ENCODE measurements at regions not wholly inside any gene's neighbourhood (a gene's known extent, or its start where the extent isn't known, plus 50 kb on each side); places are given as distances from the start of the nearest gene placed in this dataset.
"Not testable (repeated sequence)": the region's sequence is repeated elsewhere in the genome, so short reads cannot be mapped to it uniquely, and the experiment has no call there.

GRCh38 chr1:200282497-200283122 lies 127.2 kb downstream of the ZNF281 start:
- no peak for DNase-seq (ENCODE audit: low read depth)

GRCh38 chr1:200281201-200281835 lies 128.5 kb downstream of the ZNF281 start:
- no peak for DNase-seq (ENCODE audit: low read depth)

DNA sequence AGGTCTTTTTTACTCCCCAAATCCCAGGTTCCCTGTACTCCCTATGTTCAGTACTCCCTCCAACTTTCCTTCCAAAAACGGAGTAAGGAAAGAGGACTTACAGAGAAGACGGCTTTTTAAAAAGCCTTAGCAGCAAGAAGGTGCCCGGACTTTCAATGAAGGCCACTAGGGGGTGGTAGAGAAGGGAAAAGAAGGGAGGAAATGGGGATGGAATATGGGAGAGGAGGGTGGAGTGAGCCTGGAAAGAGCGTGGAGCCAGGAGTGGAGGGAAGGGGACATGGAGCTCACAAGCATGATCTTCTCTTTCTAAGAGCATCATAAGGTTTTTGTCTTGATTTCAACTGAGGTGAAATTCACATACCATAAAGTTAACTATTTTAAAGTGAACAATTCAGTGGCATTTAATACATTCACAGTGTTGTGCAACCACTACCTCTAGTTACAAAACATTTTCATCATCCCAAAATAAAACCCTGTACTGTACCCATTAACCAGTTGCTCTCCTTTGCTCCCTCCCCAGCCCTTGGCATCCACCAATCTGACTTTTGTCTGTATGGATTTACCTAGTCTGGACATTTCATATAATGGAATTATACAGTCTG lies 129.9 kb downstream of the ZNF281 start:
- peak; percentile 30 for DNase-seq (ENCODE audit: low read depth)

GRCh38 chr1:200275816-200276453 lies 133.9 kb downstream of the ZNF281 start:
- no peak for DNase-seq (ENCODE audit: low read depth)

DNA sequence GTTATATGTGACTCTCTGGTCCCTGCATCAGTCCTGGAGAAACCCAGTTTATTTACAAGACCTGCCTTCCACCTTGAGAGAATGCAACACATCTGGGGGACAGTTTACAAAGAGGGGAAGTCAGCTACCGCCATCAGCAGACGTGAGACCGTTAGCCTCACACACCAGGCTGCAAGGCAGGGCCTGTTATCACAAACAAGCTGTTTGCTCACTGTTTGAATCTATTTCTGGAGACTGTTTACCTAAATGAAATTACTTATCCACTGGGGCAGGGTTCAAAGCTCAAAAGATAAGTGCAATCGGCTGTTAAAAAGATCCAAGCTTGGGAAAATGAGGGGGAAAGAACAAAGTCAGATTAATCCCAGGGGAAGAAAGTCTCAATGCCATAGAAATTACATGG lies 134.4 kb downstream of the ZNF281 start:
- DNase-seq (ENCODE audit: low read depth): no peak

DNA sequence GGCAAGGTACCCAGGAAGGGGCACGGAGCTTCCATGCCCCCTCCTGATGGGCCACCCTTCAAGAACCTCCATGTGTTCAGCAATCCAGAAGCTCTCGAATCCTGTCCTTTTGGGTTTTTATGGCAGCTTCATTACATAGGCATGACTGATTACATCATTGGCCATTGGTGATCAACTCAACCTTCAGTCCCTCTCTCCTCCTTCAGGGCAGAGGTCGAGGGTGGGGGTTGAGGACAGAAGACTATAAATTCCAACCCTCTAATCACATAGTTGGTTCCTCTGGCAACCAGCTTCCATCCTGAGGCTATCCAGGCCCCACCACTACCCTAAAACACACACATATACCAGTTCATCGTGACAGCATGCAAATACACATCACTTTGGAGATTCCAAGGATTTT lies 135.7 kb downstream of the ZNF281 start:
- no peak for DNase-seq (ENCODE audit: low read depth)

- DNase-seq (ENCODE audit: low read depth): no peak
Measured at GRCh38 chr1:200272481-200273068, 137.3 kb downstream of the ZNF281 start.

- no peak for DNase-seq (ENCODE audit: low read depth)
Measured at GRCh38 chr1:200269256-200269655, 140.6 kb downstream of the ZNF281 start.

- no peak for DNase-seq (ENCODE audit: low read depth)
Measured at GRCh38 chr1:200267937-200268336, 141.9 kb downstream of the ZNF281 start.

- no peak for DNase-seq (ENCODE audit: low read depth)
Measured at GRCh38 chr1:200267458-200267857, 142.4 kb downstream of the ZNF281 start.

DNA sequence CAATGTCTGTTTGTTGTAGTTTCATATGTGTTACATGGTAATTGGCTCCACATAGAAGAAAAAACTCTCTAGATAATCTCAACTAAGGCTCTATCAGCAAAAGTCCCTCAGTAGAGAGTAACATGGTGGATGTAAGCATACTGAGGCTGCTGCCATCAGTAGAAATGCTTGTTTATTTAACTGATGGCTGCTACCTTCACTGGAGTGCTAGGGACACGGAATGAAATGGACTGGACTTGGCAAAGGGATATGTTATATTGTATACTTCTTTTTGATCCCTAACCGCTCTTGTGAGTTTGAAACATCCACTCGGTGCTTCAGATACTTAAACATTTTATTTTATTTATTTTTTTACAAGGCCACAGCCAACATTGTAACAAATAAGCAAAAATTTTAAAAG lies 143.0 kb downstream of the ZNF281 start:
- no peak for DNase-seq (ENCODE audit: low read depth)

DNA sequence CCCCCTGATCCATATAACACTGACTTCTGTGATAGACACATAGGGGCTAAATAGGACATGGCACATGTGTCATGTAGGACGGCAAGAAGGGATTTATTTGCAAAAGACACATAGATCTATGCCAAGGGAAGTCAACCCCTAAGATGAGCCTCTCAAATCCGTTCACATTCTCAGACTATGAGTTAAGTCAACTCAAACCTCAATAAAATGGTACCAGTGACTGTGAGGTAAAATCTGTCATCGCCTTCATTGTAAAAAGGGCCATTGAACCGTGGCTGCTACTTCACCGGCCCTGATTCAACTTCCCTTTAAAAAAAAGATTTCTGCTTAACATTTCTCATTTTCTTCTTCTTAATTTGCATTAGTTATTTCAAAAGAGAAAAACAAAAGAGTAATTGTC lies 144.0 kb downstream of the ZNF281 start:
- no peak for DNase-seq (ENCODE audit: low read depth)

DNA sequence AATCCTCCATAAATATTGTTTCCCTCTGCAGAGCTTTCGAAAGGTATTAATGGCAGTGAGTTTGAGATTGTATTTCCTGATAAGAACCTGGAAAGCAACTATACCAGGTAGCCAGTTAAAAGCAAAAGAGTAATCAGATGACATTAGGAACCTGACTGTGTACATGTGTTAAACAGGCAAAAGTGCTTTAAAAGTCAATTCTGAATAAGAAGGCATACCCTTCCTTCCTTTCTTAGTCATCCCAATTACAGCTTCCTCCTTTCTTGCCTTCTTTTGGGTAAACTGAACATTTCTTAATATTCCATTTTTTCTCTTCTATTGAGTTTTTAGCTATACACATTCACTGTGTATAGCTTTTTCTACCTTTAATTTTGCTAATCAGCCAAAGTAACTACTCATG lies 144.7 kb downstream of the ZNF281 start:
- DNase-seq (ENCODE audit: low read depth): no peak

GRCh38 chr1:200263203-200263602 lies 146.6 kb downstream of the ZNF281 start:
- no peak for DNase-seq (ENCODE audit: low read depth)

DNA sequence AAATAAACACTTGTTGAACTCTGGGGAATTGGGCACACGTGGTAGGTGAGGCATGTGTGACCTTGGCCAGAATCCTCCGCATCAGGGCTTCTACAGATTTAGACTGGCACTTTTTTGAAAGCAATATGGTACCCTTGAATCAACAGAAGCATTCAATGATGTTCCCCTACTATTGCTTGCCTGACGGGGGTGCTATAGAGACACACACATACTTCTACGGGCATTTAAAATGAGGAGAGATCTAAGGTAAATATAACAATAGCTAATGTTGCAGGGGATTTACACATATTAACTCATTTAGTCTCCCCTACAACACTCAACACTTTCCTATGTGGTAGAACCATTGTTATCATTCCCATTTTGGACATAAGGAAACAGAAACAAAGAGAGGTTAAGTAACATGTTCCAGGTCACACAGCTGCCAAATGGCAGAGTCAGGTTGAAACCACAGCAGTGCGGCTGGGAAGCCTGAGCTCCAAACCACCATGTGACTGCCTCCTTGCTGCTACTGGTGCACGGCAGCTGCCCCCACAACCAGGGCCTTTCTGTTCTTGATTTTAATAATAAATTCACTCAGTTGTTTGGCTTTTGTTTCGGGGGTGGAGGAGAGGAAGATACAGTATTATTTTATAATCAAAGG lies 147.4 kb downstream of the ZNF281 start:
- no peak for DNase-seq (ENCODE audit: low read depth)

DNA sequence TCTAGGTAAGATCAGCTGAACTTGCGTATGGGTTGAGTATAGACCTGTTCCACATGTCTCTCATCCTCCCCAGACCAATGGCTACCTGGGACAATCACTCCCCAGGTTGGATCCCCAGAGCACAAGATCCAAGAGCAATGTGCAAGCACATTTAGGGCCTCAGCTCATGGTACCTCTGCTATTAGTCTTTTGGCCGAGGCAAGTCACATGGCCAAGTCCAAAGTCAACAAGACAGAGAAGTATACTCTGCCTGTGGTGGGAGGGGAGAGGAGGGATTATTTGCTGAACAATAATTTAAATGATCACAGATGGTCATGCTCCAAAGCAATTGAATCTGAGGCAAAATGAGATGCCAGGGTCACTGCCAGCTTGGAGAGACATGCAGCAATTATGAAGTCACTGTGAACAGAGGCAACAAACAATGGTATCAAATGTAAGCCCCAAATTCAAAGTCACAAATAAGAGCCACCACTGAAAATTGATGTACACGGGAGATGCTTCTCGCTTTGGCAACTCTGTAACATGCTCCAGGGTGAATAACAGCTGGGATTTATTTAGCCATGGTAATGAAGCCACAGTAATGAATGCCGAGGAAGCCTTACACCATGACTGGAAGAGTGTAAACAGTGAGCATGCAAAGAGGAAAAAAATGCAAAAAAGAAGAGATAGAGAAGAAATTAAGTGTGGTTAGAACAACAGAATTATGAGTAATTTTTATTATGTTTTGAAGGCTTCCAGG lies 149.1 kb downstream of the ZNF281 start:
- no peak for DNase-seq (ENCODE audit: low read depth)

DNA sequence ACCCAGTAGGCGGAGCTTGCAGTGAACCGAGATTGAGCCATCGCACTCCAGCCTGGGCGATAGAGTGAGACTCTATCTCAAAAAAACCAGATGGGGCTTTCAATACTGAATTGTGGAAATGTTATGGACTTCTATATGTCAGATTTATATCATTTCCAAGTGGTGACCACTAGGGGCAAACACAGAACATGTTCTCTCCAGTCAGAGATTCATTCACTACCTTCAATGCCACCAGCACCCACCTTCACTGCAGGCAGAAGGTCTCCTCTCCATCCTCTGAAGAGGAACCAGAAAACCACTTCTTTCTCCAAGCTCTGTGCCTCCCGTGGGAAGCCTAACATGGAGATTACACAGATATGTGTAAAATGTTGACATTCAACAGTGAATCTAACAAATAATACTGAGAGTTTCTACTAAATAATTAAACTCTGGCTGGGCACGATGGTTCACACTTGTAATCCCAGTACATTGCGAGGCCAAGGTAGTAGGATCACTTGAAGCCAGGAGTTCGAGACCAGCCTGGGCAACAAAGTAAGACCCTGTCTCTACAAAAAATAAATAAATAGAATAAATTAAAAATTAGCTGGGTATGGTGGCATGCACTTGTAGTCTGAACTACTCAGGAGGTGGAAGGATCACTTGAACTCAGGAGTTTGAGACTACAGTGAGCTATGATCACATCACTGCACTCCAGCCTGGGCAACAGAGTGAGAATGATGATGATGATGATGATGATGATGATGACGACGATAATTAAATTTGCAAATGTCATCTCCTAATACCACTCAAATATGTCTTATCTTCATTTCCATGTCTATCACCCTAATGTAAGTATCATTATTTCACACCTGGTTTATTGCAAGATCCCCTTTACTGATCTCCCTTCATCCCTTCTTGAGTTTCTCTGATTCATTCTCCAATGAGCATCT lies 151.1 kb downstream of the ZNF281 start:
- no peak for DNase-seq (ENCODE audit: low read depth)

- no peak for DNase-seq (ENCODE audit: low read depth)
Measured at GRCh38 chr1:200257235-200257634, 152.6 kb downstream of the ZNF281 start.

- not testable (repeated sequence) for DNase-seq (ENCODE audit: low read depth)
Measured at GRCh38 chr1:200254602-200255001, 155.2 kb downstream of the ZNF281 start.

GRCh38 chr1:200253774-200254495 lies 155.9 kb downstream of the ZNF281 start:
- DNase-seq (ENCODE audit: low read depth): no peak
